HG03045 (cell line): ENCODE measurements at regions not wholly inside any gene's neighbourhood (a gene's known extent, or its start where the extent isn't known, plus 50 kb on each side); places are given as distances from the start of the nearest gene placed in this dataset.
A peak's percentile ranks its signal among the peaks of the same experiment; 100 is the strongest.

ENCODE experiments used
- ATAC-seq: cut with Tn5 transposase; IDR thresholded peaks from one replicate; pipeline ENCODE4 v1.9.1; 2021; ENCODE audit warnings: mild to moderate bottlenecking, moderate library complexity; ENCODE audit not compliant: unreplicated experiment

DNA sequence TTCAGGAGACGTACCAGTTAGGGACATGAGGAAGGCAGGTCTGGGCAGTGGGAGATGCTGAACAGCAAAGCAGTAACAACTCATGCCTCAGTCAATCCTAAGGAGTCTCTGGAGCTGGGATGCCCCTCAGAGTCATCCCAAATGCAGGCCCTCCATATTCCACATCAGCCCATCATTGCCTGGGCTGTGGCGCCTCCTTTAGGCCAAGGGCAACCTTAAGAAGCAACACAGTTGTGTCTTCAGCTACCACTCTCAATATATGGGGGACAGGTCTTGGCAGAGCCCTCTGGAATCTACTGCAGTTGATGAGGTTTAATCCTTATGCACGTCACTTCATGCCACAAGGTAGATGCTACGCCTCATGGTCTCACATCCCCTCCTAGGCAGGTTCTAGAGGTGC lies 682.0 kb upstream of the RAB6C start:
- ATAC-seq = no peak

DNA sequence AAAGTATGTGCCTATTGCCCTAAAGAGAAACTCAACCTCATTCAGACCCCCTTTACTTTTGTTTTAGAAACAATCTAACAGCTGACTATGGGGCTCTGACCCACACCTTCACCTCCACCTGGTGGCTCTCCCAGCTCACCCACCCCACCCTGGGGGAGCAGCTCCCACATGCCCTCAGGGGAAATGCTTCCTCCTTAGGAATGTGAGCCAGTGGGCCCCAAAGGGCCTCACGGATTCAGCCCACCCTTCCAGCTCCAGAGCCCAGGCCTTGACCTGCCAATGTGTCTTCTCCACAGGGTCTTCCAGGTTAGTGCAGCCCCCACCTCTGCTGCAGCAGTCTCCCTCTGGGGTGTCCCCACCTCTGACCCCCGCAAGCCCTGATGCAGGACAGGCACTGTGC lies 680.1 kb upstream of the RAB6C start:
- no peak for ATAC-seq

DNA sequence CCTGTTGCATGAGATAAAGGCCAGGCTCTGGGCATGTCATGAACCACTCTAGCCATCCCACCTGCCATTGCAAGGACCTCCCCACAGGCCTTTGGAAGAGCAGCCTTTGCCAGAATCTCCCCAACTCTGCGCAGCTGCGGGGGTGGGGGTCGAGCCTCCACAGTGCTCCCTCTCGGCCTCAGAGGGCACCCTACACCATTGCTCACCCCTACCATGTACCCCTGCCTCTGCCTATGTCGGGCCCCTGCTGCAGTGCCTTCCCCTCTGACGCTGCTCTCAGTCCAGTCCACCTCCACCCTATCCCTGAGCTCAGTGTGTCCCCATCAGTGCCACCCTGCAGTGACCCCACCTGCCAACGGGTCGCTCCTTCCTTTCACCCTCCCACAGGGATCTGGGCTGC lies 679.7 kb upstream of the RAB6C start:
- ATAC-seq = no peak

DNA sequence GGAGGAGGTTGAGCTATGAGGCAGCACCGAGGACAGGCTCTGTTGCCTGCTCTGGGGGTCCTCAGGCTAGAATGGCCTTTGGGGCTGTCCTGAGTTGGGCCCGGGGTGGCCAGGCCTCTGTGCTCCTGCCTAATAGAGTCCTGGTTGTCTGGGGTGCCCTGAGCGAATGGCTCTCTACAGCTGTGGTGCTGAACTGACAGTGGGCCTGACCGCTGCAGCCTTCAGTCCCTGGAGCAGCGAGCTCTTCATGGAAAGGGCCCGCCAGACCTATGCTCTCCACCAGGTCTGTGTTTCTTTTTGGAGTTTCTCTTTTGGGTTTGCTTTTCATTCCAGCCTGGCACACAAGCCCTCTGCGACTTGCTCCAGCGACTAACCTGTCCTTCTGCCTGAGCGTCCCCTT lies 679.0 kb upstream of the RAB6C start:
- ATAC-seq = no peak

DNA sequence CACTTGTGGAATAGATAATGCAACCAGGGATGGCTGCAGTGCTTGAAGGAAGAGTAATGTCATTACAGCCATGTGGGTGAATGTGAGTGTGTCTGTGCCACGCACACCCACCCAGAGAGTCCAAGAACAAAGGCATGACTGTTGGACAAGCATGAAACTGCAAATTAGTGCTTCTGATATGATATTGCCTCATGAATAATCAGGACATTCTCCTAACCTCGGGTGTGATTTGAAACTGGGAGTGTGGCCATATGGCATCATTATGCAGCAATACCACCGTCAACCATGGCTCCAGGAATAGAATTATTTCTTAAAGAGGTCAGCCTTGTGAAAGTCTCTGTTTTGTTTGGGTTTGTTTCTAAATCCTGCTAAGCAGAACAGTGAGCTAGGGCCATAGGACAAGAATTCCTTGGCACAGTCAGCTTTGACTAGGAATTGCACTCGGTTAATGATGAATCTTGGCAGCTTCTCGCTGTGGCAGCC lies 678.0 kb upstream of the RAB6C start:
- ATAC-seq = no peak

DNA sequence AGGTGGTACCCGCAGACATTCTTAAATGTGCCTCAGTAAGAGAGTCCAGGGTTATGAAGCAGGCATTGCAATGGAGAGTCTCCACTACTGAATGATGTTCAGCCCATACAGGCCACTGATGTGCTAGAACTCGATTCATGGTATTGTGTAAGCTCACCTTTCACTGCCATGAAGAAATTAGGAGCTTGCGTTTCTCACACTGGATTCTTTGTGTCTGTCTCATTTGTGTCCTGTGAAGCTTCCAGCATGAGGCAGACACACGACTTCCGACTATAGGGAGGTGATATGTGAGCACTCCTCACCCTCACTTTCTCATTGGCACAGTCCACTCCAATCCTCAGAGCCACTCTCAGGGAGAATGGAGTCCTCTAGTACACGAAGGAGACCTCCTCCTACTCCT lies 677.4 kb upstream of the RAB6C start:
- no peak for ATAC-seq

DNA sequence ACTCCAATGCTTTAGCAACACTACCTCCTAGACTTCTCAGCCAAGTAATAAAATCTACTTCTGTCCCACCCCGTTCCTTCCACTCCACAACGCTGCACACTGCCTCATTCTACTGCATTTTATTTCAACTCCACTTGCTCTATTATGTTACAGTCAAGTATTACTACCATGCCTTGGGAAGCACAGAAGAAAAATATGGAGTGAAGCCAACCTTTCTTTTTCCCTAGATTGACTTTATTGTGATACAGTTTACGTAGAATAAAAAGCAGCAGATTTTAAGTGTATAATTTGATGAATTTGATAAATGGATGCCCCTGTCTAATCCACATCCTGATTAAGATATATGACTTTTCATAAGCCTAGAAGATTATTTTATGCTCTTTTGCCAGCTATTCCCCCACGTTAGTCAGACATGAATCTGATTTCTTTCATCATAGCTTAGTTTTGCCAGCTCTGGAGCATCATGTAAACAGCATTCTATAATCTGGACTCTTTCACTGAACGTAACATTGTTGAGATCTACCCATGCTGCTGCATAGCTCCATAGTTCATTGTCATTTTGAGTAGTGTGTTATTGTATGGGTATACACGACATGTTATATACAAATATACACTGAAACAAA lies 676.8 kb upstream of the RAB6C start:
- ATAC-seq = no peak

DNA sequence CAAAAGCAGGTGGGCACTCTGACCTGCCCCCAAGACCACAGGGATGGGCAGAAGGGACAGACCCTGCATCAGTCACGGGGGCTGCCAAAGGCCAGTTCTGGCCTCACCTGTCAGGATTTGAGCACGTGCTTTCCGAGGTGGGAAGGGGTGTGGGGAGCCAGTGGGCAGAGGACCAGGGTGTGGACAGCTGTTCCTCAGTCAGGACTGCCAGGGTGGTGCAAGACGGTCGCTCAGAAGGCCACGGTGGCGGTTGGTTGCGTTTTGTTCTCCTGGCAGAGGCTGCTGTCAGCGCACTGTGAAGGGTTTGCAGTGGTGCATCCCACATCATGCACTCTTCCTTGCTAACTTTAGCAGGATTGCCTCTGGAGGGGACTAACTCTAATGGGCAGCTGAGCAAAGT lies 665.3 kb upstream of the RAB6C start:
- no peak for ATAC-seq

DNA sequence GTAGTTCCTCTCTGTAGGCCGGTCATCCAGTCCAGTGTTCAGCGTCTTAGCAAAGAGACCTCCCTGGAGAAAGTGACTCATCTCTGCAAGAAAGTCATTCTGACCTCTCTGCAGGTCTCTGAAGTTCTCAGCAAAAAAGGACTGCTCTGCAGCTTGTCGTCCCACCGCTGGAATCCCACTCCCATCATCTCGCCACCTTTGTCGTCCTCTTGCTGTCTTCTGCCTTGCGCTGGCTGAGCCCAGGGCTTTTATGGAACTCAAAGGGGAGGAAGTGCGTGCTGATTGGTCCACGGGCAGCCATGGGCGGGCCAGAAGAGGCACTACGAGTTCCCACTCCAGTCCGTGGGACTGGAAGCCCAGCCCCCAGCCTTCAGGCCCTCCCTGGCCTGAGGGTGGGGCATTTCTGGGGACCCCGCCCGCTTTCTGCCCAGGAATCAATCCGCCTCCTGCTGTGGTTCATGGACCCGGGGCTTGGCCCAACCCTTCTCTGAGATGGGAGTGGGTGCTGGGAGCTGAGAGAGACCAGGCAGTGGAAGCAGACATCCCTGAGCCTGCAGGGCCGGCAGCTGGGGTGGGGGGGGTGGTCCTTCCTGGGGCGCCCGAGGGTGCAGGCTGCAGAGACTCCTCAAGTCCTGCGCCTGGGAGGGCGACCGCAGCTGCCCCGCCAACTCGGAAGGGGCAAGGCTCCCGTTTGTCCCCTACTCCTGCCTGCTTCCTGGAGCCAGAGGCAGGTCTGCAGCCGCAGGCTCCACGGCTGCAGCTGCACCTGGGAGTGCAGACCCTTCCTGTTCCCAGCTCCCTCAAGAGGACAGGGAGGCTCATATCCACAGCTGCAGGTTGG lies 660.7 kb upstream of the RAB6C start:
- ATAC-seq = no peak

DNA sequence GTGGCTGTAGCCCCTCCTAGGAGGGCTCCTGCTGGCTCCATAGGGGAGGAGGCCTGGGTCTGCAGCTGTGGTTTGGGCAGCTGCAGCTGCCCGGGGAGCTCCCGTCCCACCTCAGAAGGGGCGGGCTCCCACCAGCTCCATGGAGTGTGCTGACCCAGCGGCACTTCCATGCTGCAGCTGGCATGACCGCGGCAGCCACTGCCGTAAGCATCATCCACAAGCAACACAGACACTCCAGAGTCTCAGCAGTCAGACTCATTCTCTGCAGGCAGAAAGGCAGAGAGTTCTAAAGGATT lies 660.1 kb upstream of the RAB6C start:
- ATAC-seq = no peak

DNA sequence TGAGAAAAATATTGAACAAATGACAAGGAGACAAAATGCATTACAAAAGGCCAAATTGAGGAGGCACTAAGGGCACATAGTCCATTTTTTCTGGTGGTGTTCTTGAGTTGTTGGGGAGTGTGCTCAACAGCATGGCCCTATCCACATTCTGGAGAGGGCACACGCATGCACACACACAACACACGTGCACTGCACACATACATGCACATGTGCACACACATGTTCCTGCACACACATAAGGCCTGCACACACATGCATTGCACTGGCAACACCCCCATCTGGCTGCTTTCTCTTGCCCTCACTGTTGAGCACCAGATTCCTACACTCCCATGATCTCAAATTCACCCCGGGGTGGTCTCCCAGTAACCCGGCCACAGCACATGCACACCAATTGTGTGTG lies 659.2 kb upstream of the RAB6C start:
- no peak for ATAC-seq

DNA sequence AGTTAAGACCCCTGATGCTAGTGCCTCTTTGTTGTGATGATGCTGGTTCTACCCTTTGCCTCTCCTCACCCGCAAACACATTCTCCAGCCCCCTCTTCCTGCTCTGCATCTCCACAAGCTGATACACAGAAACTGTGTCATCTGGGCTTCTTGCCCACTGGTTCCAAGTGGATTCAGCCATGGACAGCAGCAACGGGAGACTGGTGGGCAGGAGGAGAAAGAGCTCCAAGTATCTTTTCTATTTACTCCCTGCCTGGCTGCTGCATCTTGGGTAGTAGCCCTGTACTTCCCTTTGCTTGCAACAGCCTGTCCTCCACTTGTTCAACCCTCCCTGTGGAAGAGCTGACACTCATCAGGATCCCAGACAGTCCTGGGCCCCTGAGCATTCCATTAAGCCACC lies 655.1 kb upstream of the RAB6C start:
- ATAC-seq = no peak

DNA sequence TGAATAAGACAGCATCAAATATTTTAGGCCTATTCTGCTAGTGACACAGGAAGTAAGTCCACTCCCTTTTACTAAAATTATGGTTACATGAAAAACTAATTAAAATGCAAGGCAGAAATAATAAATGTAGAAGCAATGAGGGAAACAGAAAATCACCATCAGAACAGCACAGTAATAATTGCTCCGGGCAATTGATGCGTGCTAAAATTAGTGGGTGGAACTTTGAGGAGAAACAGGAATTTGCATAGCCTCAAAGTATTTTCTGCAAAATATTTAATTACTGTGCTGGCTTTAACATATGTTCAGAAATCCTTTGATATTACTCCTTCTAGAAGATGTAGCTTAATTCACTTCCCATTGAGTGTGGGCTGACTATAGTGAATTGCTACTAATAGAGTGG lies 654.3 kb upstream of the RAB6C start:
- no peak for ATAC-seq

DNA sequence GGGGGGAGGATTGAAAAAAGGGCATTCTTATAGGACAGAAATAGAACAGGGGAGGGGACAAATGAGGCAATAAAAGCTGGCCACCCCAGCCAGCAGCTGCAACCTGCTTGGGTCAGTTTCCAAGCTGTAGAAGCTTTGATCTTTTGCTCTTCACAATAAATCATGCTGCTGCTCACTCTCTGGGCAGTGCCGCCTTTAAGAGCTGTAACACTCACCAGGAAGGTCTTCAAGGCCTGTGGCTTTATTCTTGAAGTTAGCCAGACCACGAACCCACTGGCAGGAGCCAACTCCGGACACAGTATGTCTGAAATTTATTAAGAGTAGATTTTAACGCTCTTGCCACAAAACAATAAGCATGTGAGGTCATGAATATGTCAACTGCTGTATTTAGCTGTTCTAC lies 649.9 kb upstream of the RAB6C start:
- ATAC-seq = no peak

DNA sequence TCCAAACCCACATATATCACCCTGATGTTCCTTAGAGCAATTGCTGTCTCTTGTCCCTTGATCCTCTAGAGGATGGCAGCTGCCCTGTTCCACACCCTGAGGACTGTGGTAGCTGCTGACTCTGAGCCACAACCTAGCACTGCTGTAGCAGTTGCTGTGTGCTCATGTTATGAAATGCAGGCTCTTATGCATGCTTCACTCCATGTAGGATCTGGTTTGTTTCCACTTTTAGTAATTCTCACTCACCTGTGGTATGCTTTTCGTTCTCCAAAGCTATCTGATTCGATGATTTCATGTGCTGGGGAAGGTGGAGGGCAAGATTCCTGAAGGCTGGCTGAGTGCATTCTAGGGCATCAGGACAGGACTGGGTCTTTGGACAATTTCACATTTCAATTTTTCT lies 649.0 kb upstream of the RAB6C start:
- no peak for ATAC-seq

DNA sequence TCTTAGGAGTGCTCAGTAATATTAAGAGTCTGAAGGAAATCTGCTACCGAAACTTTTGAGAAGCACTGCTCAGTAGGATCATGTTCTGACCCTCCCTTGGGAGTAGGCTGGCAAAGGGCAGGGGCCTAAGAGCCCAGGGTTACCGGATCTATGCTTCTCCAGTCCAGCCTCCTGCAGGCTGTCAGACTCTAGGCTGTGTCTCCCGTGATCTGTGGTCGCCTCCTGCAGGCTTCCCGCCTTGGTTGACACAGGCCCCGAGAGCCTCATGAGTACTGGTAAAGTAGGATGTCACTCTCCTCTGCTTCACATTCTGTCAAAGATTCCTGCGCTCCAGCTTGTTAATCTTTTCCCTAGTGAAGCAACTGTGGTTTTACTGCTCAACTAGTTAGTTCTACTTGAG lies 647.8 kb upstream of the RAB6C start:
- ATAC-seq = no peak

DNA sequence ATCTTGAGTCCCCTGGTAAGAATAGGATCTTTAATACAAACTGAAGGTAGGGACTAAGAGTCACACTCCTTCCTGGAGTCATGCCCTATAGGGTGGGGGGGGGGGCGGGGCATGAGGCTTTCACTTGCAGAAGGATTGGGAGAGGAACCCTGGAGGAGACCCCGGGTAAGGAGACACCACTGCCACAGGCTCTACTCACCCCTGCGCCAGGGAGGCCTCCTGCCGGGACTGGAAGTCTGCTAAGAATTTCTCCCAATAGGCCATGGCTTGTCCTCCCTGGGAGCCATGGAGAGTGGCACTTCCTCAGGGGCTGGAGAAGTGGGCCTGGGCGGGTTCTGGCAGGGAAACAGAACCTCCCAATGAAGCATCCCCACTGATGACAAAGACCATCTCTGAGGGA lies 645.3 kb upstream of the RAB6C start:
- ATAC-seq = no peak

DNA sequence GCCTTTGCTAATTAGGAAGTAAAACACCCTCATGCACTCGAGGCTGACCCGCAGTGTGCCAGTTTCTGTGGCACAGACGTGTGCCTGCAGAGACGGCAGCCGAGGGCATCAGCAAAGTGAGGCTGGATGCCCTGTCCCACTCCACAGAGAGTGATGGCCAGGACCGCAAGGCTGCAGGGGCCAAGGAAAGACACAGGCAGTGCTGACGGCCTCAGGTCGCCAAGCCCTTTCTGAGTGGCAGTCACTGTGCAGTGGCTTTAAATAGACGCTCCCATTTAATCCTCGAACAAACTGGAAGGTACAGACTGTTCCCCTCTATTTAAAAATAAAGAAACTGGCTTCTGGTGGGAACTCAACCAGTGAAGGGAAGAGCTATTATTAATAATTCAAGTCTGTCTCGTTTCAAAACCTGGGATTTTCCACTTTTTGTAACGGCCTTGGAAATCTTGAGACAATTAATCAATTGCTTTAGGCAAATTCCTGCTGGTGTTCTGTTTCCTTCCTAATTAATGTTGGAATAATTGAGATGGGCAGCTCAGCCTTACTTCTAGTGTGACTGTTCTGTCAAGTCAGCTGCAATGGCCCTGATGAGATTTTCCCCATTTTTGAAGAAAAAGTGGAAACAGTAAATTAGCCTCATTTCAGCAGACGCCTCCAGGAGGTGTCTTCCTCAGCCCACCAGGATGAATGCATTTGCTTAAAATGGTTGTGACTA lies 644.6 kb upstream of the RAB6C start:
- no peak for ATAC-seq

DNA sequence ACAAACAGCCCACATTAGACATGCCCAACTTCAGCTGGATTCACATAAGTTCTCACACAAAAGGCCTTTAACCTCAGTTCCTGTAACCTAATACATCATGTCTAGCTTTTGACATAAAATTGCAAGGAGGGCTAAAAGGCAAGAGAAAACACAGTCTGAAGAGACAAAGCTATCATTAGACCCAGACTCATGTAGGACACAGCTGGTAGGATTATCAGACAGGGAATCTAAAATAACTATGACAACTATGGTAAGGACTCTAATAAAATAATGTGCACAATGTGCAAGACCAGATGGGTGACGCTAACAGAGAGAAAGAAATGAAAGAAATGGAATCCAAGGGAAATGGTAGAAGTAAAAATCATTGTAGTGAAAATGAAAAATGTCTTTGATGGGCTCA lies 643.2 kb upstream of the RAB6C start:
- no peak for ATAC-seq

DNA sequence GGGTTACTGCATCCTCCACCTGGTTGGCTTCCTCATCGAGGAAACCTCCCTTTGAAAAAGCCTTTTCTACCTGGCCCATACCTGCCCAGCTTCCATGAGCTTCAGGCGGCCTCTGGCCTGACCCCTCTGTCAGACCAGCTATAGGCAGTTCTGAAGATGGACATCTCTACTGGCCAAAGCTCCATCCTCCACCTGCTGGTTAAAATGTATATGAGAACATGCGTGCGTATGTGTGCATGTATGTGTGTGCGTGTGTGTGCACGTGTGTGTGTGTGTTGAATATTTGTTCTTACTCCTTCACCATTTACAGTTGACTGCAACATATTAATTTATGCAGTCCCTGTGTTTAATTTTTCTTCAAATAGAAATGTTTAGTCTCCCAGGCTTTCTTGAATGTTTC lies 642.4 kb upstream of the RAB6C start:
- ATAC-seq = no peak

DNA sequence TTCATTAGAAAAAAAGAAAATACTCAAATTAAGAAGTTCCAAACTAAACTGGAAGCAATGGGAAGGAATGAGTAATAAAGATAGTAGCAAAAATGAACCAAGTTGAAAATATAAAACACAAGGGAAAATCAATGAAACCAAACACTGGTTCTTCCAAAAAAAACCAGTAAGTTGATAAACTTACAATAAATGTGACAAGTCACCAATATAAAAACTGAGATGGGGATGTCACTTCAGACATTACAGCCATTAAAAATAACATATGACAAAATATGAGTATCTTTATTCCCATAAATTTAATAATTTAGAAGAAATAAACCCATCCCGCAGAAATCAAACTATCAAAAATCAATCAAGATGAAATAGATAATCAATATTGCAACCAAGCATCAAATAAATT lies 633.9 kb upstream of the RAB6C start:
- ATAC-seq = no peak

DNA sequence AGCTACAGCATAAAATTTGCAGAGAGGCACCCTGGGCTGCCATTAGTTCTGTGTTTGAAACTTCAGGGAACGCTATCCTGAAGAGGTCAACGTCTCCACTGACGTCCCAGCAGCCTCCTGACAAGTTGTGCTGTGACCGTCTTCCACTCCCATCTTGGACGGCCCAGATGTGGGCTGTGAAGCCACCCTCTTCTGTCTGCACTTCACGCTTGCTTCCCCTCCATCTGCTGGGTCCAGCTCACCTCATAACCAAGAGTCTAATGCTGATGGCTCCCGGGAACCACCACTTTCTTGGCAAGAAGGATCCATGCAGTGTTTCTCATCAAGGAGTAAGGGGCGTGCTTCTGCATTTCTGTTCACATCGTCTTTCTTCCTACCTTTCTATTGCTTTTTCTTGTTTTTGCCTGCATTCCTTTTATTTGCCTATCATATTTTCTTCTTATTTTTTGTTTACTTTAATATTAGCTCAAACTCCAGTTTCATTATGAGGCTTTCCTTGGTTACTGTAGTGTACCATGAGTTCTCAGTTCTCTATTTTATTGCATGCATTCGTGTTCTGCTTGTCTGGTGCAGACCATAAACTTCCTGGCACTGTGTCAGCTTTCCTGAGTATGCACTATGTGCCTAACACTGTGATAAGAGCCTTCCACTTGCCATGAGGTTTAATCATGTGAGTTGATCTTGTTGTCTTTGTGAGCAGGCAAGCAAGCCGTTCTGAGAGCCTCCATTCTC lies 631.8 kb upstream of the RAB6C start:
- ATAC-seq = peak; percentile 98
